Neural cell (in vitro differentiated cells): ENCODE measurements at regions not wholly inside any gene's neighbourhood (a gene's known extent, or its start where the extent isn't known, plus 50 kb on each side); places are given as distances from the start of the nearest gene placed in this dataset.

Experiments used
- H2AFZ ChIP-seq: fragments of 200-600, 300-800 bp; sonication (generic), shearing (Covaris generic); 2 replicates; pipeline ENCODE4 v1.6.0; 2014; ENCODE audit warnings: low read depth, mild to moderate bottlenecking, antibody characterized with exemption, low read length, moderate library complexity
- H3F3A ChIP-seq: fragments of 200-600 bp; shearing (Covaris generic); 2 replicates; pipeline ENCODE4 v1.6.1; 2016; ENCODE audit warnings: mild to moderate bottlenecking, moderate library complexity, mixed read lengths, antibody characterized with exemption, low read length; ENCODE audit not compliant: insufficient read depth, poor library complexity, severe bottlenecking
- H3K27ac ChIP-seq: fragments of 200-600, 300-800 bp; sonication (generic), shearing (Covaris generic); 2 replicates; pipeline ENCODE4 v1.5.1; 2014; ENCODE audit warnings: mild to moderate bottlenecking, low read length, moderate library complexity
- H3K27me3 ChIP-seq: fragments of 300-800, 200-600 bp; sonication (generic), shearing (Covaris generic); 2 replicates; pipeline ENCODE4 v1.6.0; 2014; ENCODE audit warnings: mild to moderate bottlenecking, low read depth, low read length, moderate library complexity; ENCODE audit not compliant: insufficient read depth
- H3K36me3 ChIP-seq: fragments of 300-800, 200-600 bp; sonication (generic), shearing (Covaris generic); 2 replicates; pipeline ENCODE4 v1.5.1; 2014; ENCODE audit warnings: mild to moderate bottlenecking, antibody characterized with exemption, low read length, moderate library complexity; ENCODE audit not compliant: insufficient read depth
- H3K4me2 ChIP-seq: fragments of 300-800, 200-600 bp; sonication (generic), shearing (Covaris generic); 2 replicates; pipeline ENCODE4 v1.6.0; 2014; ENCODE audit warnings: mild to moderate bottlenecking, low read length
- H3K4me3 ChIP-seq: fragments of 300-800, 200-600 bp; sonication (generic), shearing (Covaris generic); 2 replicates; pipeline ENCODE4 v1.5.1; 2014; ENCODE audit warnings: mild to moderate bottlenecking, low read length, moderate library complexity
- H3K79me2 ChIP-seq: fragments of 200-600 bp; shearing (Covaris generic); replicated peaks from 2 replicates; pipeline ENCODE4 v1.6.0; 2014; ENCODE audit warnings: mild to moderate bottlenecking, low read length, moderate library complexity; ENCODE audit not compliant: insufficient read depth
- H3K9ac ChIP-seq: fragments of 300-800, 200-600 bp; sonication (generic), shearing (Covaris generic); 2 replicates; pipeline ENCODE4 v1.6.1; 2016; ENCODE audit warnings: mild to moderate bottlenecking, low read length, mixed read lengths
- H3K9me2 ChIP-seq: fragments of 200-600 bp; shearing (Covaris generic); 2 replicates; pipeline ENCODE4 v1.6.1; 2016; ENCODE audit warnings: mild to moderate bottlenecking, low read length, mixed read lengths; ENCODE audit not compliant: insufficient read depth
- H3K9me3 ChIP-seq: fragments of 200-600, 300-800 bp; sonication (generic), shearing (Covaris generic); 2 replicates; pipeline ENCODE4 v1.6.1; 2016; ENCODE audit warnings: mild to moderate bottlenecking, mixed run types, low read length, moderate library complexity, mixed read lengths
- H4K20me1 ChIP-seq: fragments of 200-600 bp; shearing (Covaris generic); 2 replicates; pipeline ENCODE4 v1.6.1; 2016; ENCODE audit warnings: mild to moderate bottlenecking, mixed run types; ENCODE audit not compliant: insufficient read depth
- EP300 ChIP-seq: fragments of 450-650 bp; conservative IDR thresholded peaks from 2 replicates; pipeline ENCODE4 v1.6.1; 2014; ENCODE audit warnings: antibody characterized with exemption, mild to moderate bottlenecking, moderate library complexity; ENCODE audit not compliant: poor library complexity, severe bottlenecking
- EZH2 ChIP-seq: fragments of 200-600, 300-800 bp; shearing (Covaris generic), sonication (generic); IDR thresholded peaks from 2 replicates; pipeline ENCODE4 v1.6.1; 2014; ENCODE audit warnings: antibody characterized with exemption, low read length, borderline replicate concordance, mild to moderate bottlenecking; ENCODE audit not compliant: insufficient read depth, poor library complexity, severe bottlenecking
- MXI1 ChIP-seq: fragments of 450-650 bp; conservative IDR thresholded peaks from 2 replicates; pipeline ENCODE4 v1.6.1; 2014; ENCODE audit warnings: antibody characterized with exemption, mild to moderate bottlenecking; ENCODE audit not compliant: poor library complexity, severe bottlenecking
- POLR2AphosphoS5 ChIP-seq: IDR thresholded peaks from 2 replicates; pipeline ENCODE4 v1.6.1; 2012
- RAD21 ChIP-seq: fragments of 450-650 bp; conservative IDR thresholded peaks from 2 replicates; pipeline ENCODE4 v1.6.1; 2014; ENCODE audit warnings: antibody characterized with exemption, mild to moderate bottlenecking, moderate library complexity
- SMC3 ChIP-seq: fragments of 450-650 bp; conservative IDR thresholded peaks from 2 replicates; pipeline ENCODE4 v1.6.1; 2014; ENCODE audit warnings: antibody characterized with exemption, mild to moderate bottlenecking, moderate library complexity; ENCODE audit not compliant: poor library complexity
- TAF1 ChIP-seq: IDR thresholded peaks from 2 replicates; pipeline ENCODE4 v1.6.1; 2012; ENCODE audit warnings: low read depth
- TF ChIP-seq, protein P1 (sequence below): IDR thresholded peaks from 2 replicates; pipeline ENCODE4 v1.6.1; 2012; ENCODE audit warnings: borderline replicate concordance
- TF ChIP-seq, protein P2 (sequence below): fragments of 450-650 bp; IDR thresholded peaks from 2 replicates; pipeline ENCODE4 v1.5.1; 2014; ENCODE audit warnings: antibody characterized with exemption, mild to moderate bottlenecking, moderate library complexity; ENCODE audit not compliant: poor library complexity, severe bottlenecking

DNA sequence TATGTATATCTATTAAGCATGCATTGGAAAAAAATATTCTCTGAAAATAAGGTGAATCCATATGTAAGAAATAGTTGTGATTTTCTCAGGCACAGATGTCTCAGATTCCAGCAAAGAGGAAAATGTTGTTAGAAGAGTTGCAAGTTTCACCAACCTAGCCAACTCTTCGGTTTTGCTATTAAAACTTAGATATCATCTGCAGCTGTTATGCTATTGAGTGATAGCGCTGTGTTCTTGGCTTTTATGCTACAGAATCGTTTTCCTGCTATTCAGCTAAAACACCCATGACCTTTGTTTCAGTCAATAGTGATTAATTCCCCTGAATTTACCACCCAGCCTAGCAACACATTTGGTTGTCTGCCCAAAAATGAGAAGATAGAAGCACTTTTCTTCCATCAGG lies 795.6 kb upstream of the ANO3 start:
- Histone ChIP-seq H3K36me3 (no peaks in the 10 kb centered on the region), H4K20me1 (no peaks in the 10 kb centered on the region), H3K4me2 (no peak overlapping the region), H3K79me2 (no peaks in the 10 kb centered on the region), H3K9ac (no peak overlapping the region), H3K9me2 (no peaks in the 10 kb centered on the region), H3K9me3 (no peaks in the 10 kb centered on the region), H3K27ac (no peak overlapping the region), H3K4me3 (no peak overlapping the region), H2AFZ (no peak overlapping the region), H3K27me3 (no peaks in the 10 kb centered on the region), H3F3A (no peaks in the 10 kb centered on the region)
- TF ChIP-seq MXI1 = no peak
- TF ChIP-seq EZH2 = no peak
- TF ChIP-seq TAF1 = no peak
- TF ChIP-seq, protein P1, sequence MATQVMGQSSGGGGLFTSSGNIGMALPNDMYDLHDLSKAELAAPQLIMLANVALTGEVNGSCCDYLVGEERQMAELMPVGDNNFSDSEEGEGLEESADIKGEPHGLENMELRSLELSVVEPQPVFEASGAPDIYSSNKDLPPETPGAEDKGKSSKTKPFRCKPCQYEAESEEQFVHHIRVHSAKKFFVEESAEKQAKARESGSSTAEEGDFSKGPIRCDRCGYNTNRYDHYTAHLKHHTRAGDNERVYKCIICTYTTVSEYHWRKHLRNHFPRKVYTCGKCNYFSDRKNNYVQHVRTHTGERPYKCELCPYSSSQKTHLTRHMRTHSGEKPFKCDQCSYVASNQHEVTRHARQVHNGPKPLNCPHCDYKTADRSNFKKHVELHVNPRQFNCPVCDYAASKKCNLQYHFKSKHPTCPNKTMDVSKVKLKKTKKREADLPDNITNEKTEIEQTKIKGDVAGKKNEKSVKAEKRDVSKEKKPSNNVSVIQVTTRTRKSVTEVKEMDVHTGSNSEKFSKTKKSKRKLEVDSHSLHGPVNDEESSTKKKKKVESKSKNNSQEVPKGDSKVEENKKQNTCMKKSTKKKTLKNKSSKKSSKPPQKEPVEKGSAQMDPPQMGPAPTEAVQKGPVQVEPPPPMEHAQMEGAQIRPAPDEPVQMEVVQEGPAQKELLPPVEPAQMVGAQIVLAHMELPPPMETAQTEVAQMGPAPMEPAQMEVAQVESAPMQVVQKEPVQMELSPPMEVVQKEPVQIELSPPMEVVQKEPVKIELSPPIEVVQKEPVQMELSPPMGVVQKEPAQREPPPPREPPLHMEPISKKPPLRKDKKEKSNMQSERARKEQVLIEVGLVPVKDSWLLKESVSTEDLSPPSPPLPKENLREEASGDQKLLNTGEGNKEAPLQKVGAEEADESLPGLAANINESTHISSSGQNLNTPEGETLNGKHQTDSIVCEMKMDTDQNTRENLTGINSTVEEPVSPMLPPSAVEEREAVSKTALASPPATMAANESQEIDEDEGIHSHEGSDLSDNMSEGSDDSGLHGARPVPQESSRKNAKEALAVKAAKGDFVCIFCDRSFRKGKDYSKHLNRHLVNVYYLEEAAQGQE = no peak
- TF ChIP-seq RAD21 = no peak
- no peak for TF ChIP-seq POLR2AphosphoS5
- TF ChIP-seq, protein P2, sequence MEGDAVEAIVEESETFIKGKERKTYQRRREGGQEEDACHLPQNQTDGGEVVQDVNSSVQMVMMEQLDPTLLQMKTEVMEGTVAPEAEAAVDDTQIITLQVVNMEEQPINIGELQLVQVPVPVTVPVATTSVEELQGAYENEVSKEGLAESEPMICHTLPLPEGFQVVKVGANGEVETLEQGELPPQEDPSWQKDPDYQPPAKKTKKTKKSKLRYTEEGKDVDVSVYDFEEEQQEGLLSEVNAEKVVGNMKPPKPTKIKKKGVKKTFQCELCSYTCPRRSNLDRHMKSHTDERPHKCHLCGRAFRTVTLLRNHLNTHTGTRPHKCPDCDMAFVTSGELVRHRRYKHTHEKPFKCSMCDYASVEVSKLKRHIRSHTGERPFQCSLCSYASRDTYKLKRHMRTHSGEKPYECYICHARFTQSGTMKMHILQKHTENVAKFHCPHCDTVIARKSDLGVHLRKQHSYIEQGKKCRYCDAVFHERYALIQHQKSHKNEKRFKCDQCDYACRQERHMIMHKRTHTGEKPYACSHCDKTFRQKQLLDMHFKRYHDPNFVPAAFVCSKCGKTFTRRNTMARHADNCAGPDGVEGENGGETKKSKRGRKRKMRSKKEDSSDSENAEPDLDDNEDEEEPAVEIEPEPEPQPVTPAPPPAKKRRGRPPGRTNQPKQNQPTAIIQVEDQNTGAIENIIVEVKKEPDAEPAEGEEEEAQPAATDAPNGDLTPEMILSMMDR = no peak

DNA sequence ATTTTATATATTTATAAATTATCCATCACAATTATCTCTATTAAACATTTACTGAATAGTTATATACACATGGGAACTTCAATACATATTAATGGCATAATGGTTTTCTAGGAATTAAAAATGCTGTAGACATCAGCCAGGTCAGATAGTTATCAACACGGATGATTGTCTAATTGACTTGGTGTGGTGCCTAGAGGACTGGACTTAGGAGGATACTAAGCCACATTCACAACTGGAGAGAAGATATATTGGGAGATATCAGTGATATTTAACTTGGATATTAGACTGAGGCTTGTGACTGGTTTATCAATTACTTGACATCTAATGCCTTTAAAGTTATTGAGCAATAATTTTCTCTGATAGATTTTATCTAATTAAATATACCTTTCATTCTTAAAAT lies 794.5 kb upstream of the ANO3 start:
- Histone ChIP-seq H3K9ac (no peak overlapping the region), H2AFZ (no peak overlapping the region), H3K79me2 (no peaks in the 10 kb centered on the region), H4K20me1 (no peaks in the 10 kb centered on the region), H3K4me2 (no peak overlapping the region), H3K4me3 (no peak overlapping the region), H3F3A (no peaks in the 10 kb centered on the region), H3K9me2 (no peaks in the 10 kb centered on the region), H3K9me3 (no peaks in the 10 kb centered on the region), H3K27ac (no peak overlapping the region), H3K36me3 (no peaks in the 10 kb centered on the region), H3K27me3 (no peaks in the 10 kb centered on the region)
- TF ChIP-seq POLR2AphosphoS5 (no peak), TAF1 (no peak), EP300 (no peak), EZH2 (no peak), SMC3 (no peak), RAD21 (no peak), MXI1 (no peak)
- TF ChIP-seq, protein P1 = no peak
- TF ChIP-seq, protein P2 = no peak
